GM18517 (cell line): ENCODE measurements at regions not wholly inside any gene's neighbourhood (a gene's known extent, or its start where the extent isn't known, plus 50 kb on each side); places are given as distances from the start of the nearest gene placed in this dataset.

Source experiments
- ATAC-seq: cut with Tn5 transposase; IDR thresholded peaks from one replicate; pipeline ENCODE4 v1.9.1; 2021; ENCODE audit warnings: mild to moderate bottlenecking, moderate library complexity; ENCODE audit not compliant: unreplicated experiment

DNA sequence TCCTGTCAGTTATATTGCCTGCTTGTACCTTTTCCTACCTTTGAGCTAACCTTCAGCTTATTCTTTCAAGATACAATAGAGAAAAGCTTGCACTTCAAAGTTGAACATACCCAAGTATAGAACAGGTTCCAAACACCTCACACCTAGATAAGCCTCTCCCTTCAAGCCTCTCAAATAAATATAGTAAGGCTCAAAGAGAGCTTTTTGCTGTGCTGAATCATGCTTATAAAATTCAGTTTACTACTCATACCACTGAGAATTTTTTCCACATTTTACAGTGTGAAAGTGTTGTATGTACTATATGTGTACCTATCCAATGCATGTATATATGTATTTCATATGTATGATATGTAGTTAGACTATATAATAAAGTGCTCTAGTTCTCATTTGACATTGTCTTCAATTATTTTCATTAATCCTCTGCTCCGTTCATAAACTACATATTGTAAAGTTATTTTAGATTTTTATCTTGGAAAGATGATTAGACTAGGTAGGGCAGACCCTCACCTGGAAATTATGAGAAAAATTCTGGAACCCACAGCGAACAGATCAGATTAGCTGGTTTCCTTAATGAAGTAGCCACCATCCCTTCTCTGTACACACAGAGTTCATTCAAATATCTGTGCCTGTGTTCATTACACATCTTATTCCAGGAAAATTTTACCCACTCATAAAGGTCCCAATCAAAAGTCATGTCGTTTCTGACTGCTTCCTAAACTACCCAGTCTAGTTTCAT, 149.2 kb upstream of the RGMB start:
- ATAC-seq: no peak

DNA sequence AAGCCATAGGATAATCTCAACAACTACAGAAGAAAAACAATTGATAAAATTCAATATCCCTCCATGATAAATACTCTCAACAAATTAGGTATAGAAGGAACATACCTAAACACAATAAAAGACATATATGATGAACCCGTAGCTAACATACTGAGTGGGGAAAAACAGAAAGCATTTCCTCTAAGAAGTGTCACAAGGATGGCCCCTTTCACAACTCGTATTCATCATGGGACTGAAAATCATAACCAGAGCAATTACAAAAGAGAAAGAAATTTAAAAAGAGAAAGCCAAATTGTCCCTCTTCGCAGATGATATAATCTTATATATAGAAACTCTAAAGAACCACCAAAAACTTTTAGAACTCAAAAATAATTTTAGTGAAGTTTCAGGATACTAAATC, 146.3 kb upstream of the RGMB start:
- ATAC-seq: no peak

DNA sequence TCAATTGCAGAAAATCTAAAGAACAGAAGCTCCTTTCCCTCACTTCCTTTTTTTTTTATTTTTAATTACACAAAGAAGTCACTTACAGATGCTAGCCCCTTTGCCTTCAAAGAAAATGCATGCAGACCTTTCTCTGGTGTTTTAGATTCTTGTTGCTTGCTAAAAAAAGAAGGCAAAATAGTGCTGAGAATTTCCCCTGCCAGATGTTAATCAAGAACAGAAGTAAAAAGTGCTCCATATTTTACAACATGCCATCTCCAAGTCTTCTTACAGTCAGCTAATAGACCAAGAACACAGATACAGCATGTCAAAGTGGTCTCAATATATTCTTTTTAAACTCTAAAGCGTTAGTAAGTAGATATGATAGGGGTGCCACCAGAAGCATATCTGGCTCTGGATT, 142.8 kb upstream of the RGMB start:
- ATAC-seq: no peak

DNA sequence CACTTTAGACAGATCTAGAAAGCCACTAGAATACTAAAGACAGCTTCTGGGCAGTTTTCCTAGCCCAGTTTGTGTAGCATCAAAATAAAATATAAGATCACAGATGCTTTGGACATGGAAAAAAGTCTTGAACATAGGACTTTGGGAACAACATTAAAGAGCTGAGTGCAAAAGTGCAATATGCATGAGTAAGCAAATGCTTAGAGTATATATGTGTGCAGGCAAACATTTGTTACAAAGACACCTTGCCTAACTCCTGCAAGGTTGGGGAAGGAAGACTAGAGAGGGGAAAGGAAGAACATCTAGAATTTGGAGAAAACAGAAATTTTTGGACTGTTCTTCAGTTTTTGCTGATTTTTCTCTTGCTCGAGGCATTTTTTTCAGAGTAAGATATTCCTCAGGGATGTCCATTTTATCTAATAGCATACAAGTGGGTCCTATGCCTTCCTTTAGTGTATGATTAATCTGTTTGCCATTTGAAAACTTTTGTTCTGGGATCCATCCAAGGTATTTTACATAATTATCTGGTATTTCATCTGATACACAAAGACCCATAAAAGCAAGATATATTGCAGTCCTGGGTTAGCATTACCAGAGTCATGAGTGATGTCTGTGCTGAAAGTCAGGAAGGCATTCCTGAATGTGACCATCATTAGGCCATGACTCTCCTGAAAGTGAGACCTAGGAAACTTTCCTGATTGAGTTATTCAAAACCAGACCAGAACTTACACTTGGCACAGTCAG, 142.0 kb upstream of the RGMB start:
- ATAC-seq: no peak

DNA sequence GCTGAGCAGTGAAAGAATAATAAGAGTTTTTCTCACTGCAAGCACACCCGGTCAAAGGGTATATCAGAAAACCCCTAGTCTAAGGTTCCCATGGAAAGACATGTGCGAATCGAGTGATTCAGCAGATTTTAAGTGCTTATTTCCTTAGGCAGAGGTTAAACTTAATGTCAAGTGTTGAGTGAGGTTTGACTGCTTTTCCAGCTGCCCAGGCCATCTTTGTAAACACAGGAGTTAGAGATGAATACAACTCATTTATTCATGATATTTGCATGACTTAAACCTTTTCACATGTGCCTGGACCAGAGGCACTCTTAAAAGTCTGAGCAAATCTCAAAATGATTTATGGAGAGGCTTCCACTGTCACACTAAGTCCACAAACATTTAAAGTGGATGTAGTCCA, 137.8 kb upstream of the RGMB start:
- ATAC-seq: no peak

DNA sequence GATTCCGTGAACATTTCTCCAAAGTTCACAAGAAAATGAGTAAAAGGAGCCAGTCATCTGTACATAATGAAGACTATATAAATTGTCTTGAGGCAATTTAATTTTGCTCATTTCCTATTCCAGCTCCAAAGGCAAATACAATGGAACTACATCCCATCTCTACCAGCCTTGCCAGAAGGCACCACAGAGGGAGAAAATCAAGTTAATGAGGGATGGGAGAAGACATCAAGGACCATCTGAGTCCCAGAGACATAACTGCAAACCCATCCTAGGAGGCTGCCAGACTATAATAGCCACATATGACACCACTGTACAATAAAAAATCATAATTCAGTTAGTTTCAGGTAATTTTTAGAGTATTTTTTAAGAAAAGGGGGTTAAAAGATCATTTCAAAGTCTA, 136.3 kb upstream of the RGMB start:
- no peak for ATAC-seq

DNA sequence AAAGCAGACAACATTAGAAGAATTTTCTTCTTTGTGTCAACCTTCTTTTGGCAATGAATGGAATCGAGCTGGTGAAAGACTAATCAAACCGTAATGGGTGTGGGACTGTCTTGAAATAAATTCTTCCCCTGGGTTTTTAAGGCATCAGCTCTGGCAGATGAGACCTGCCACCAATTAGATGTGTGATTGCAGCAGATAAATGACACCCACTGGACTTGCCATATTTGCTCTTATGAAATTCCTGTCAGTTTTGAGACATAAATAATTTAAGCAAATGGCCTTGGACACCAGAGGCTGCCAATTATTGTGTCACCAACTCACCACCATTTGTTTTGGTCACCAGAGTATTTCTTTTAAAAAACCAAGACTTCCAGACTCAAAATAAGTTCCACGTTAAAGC, 135.9 kb upstream of the RGMB start:
- no peak for ATAC-seq

DNA sequence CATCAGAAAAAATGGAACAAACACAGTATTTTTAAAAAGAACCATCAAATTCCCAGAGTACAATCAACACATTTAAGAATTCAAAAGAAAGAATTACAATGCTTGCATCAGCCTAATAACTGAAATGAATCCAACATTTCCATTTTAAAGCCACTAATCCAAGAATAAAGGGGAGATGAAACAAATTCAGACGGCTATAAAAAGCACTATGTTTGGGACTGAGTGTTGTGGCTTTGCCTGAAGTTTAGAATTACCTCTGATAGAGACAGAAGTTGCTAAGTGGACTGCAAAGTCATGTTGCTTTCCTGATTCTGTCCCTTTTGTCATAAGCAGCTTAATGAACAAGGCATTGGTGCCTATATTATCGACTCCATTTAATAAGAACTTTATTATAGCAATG, 135.4 kb upstream of the RGMB start:
- no peak for ATAC-seq

DNA sequence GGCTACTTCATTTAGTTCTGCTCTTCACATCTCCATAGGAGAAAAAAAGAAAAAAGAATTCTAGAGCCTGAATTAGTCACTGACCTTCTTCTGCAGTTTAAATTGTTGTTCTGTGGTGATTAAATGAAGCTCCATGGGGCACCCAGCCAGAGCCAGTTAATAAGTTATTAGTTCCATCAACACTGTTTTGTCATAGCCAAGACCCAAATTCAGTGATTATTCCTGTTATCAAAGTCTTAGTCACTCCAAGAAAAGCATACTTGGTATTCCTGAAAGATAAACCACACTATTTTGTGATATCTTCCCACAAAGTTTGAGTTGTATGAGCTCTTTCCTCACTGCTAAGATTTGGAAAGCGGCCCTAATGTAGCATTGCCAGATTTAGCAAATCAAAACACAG, 134.8 kb upstream of the RGMB start:
- ATAC-seq: no peak

DNA sequence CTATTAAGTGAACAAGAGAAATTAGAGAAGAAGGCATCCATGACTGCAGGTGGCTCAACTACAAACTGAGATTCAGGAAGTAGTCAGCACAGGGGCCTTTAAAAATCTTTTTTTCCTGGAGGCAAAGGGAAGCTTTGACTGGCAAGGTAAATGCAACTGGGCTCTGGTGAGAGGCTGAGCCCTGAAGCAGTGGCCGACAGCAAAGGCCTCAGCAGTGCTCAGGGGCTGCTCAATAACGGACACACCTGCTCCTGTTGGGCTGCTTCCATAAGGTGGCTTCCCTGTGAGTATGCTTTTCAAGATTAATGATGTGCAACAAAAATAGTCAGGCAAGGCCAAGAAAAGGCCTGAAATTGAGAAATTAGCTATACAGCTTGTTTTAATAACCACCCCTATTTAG, 134.2 kb upstream of the RGMB start:
- ATAC-seq: no peak

DNA sequence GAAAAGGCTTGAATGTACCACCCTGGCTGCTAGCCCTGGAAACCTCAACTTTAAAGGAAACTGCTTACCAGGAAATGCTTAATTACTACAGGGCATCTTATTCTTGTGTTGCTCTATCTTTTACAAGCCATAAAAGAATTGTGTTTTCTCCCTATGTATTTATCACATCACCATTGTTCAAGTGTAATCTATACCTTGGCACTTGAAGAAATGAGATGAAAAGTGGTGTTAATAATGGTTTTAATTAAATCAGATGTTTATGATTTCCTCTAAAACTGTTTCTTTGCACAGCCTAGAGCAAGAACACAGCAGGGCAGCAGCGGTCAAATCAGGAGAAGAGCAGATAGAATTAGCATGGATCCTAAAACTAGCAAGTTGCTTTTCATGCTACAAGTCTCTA, 131.8 kb upstream of the RGMB start:
- no peak for ATAC-seq

DNA sequence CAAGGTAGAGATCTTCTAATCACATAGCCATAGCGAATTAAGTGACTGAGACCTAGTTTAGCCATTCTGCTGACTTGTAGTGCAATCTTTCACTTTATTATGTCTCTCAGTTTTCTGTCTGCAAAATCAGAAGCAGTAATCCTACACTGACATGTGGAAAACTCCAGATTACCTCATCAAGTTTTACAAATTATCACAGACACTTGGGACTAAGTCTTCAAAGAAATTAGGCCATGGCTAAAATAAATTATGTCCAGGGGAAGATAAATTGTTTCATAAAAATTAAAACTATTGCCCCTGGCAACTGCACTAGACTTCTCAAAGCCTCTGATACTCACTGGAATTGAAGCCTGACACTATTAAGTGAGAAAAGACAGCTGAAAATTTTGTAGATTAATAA, 129.9 kb upstream of the RGMB start:
- no peak for ATAC-seq

DNA sequence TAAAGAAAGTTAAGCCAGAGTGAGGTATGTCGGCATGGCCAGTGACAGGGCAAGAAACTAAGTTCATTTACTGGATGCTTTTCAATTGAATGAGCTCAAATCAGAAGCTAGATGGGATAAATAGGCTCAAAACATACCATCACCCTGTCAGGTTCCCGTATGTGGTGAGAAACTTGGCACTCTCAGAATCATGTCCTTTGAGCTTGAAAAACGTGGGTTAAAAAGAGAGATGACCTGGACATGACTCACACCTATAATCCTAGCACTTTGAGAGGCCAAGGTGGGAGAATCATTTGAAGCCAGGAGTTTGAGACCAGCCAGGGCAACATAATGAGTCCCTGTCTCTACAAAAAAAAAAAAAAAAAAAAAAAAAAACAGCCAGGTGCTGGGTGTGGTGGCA, 121.7 kb upstream of the RGMB start:
- no peak for ATAC-seq

DNA sequence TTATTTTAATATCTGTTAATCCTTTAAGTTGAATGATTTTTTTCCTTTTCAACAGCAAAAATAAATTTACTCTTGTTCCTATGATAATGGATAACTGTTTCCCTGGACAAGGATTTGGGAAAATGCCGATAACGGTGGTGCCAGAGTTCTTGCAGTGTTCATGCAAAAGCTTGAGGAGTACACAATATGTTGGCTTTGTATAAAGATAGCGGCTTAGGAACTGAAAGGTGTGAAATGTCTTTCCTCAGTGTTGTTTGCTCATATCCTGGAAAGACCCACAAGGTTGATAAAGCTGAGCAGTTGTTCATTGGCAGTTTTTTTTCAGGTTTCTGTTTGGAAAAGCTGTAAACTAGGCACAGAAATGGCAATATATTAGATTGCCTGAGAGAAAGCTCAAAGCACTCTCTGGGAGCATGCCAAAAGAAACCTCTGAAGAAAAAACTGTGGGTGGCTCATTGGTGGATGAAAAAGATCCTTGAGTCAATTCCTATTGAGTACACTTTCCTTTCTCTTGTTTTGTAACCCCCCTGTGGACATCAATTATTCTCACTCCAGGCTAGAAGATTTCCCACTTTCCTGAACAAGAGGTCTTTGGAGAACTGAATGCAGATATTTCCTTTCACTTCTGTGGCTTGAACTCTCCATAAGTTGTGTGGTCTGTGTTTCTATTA, 117.2 kb upstream of the RGMB start:
- no peak for ATAC-seq

DNA sequence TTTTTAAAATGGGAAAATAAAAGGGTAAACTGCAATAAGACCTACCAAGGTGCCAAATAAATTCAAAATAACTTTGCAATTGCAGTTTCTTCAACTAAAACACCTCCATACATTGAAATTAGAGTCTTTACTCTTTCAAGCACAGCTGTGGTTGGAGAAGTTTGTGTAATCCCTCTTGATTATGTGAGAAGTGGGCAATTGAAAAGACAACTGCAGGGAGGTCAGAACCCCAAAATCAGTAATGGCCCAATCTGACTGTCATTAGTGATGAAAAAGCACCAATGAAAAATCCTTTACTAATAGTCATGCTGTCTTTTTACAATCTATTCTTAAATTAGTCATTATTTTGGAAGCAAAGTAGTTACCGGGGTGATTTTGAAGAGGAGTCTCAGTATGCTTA, 116.7 kb upstream of the RGMB start:
- no peak for ATAC-seq

DNA sequence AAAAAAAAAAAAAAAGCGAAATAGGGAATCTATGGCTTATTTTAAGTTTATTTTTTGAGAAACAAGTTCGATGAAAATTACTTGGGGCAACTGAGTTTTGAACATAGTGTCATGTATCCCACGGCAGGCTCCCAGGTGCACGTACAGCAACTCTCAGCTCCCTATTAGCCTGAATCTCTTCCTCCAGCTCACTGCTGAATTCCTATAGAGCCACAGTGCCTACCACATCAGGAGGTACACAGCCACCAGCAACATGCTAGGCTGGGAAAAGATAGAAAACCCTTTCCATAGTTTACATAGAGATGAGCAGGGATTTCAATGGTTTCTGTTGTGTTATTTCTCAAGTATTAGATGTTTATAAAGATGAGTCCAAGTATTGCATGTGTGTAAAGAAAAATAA, 115.9 kb upstream of the RGMB start:
- ATAC-seq: no peak

DNA sequence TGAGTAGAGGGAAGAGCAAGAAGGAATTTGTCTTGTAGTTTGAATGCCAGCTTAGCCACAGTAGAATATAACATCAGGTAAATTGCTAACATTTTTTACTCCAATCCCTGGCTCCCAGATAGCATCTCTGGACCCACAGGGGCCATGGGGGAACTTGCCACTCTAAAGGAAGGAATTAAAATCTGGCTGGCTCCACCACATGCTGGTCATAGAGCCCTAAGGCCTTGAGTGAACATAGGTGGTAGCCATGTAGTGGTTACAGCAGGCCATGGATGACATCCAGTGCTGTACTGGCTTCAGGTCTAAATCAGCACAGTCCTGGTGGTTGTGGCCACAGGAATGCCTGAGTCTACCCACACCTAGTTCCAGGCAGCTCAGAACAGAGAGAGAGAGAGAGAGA, 109.9 kb upstream of the RGMB start:
- no peak for ATAC-seq

DNA sequence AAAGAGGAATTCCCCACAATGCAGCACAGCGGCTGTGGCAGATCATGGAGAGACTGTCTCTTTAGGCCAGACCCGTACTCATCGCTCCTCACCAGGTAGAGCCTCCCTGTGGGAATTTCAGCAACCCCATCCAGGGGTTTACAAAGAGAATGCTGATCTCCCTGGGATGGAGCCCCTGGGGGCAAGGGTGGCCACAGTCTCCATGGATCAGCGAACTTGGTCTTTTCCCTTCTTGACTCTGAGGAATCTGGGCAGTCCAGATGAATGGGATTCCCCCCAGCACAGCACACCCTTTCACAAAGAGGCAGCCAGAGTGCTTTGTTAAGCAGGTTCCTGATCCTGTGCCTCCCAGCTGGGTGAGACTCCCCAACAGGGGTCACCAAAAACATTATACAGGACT, 108.7 kb upstream of the RGMB start:
- no peak for ATAC-seq

DNA sequence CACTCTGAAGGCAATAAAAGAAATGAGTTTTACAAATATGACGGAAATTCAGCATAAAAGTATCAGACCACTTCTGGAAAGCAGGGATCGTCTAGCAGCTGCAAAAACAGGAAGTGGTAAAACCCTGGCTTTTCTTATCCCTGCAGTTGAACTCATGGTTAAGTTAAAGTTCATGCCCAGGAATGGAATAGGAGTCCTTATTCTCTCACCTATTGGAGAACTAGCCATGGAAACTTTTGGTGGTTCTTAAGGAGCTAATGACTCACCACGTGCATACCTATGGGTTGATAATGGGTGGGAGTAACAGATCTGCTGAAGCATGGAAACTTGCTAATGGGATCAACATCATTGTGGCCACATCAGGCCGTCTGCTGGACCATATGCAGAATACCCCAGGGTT, 93.5 kb upstream of the RGMB start:
- no peak for ATAC-seq

DNA sequence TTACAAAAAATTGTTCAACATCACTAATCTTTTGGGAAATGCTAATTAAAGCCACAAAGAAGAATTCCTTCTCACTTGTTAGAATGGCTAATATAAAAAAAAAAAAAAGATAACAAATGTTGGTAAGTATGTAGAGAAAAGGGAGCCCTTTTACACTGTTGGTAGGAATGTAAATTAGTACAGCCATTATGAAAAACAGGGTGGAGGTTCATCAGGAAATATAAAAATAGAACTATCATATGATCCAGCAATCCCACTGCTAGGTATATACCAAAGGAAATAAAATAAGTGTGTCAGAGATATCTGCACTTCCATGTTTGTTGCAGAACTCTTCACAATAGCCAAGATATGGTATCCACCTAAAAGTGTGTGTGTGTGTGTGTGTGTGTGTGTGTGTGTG, 83.5 kb upstream of the RGMB start:
- ATAC-seq: no peak

DNA sequence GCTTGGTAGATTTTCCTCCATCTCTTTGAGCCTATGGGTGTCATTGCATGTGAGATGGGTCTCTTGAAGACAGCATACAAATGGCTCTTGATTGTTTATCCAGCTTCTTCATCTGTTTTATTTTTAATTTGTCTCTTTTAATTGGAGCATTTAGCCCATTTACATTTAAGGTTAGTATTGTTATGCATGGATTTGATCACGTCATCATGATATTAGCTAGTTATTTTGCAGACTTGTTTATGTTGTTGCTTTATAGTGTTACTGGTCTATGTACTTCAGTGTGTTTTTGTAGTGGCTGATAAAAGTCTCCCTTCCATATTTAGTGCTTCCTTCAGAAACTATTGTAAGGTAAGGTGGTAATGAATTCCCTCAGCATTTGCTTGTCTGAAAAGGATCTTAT, 78.6 kb upstream of the RGMB start:
- no peak for ATAC-seq

DNA sequence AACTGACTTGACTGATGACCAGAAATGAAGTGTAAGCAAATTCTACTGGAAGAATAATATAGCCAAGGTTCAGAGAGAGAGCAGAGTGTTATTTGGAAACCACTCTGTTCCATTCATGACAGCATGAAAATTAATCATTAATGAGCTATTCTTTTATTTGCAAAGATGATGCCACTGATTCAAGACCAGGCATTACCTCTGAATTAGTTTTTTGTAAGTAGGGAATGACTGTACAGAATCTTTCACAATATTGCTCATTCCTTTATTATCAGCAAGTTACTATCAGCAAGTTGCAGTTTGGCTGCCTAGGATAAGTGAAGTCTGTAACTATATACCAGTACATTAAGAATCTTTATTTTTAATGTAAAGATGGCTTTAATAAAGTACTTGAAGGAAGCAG, 75.1 kb upstream of the RGMB start:
- ATAC-seq: no peak
